Endothelial cell of umbilical vein (primary cell): ENCODE measurements at regions not wholly inside any gene's neighbourhood (a gene's known extent, or its start where the extent isn't known, plus 50 kb on each side); places are given as distances from the start of the nearest gene placed in this dataset.

Source experiments
- BruUV-seq: library from RNA; stranded (reverse); fragments of 400-500 nt; replicated peaks from 2 replicates; lab custom pipeline; 2021; lab: Mats Ljungman, UMichigan
- CTCF ChIA-PET: fragments of 300-600, 350-600 bp; sonication (Branson Sonifier 250); formaldehyde crosslinking; loops from one replicate; lab custom pipeline; 2021; ENCODE audit warnings: antibody characterized with exemption, inconsistent platforms; lab: Charles Lee
- POLR2A ChIA-PET: fragments of 300-600, 350-600 bp; sonication (Branson Sonifier 250); formaldehyde crosslinking; loops from one replicate; lab custom pipeline; 2021; ENCODE audit warnings: antibody characterized with exemption, inconsistent platforms; lab: Charles Lee
- DNase-seq: peaks from one replicate; pipeline ENCODE4 v3.0.0-alpha.2; 2011; ENCODE audit warnings: low read depth, low spot score
- FAIRE-seq: peaks from 2 replicates; lab custom pipeline; 2011; peaks lifted over from hg19 to GRCh38; lab: Jason Lieb, UNC
- H2AFZ ChIP-seq: 2 replicates; pipeline ENCODE4 v1.6.0; 2012; ENCODE audit warnings: low read depth, low read length, control low read depth, inconsistent platforms
- H3K27ac ChIP-seq: 2 replicates; pipeline ENCODE4 v1.5.1; 2011; ENCODE audit warnings: low read depth, mild to moderate bottlenecking, control low read depth, low read length, moderate library complexity; ENCODE audit not compliant: insufficient read depth
- H3K27me3 ChIP-seq, 2 experiments: 2 replicates each; pipeline versions ENCODE4 v1.6.0 to v1.6.1; 2011; ENCODE audit warnings: low read length in 2 of 2, mixed read lengths in 1 of 2; ENCODE audit not compliant: control insufficient read depth in 2 of 2, insufficient read depth in 2 of 2
- H3K36me3 ChIP-seq, 2 experiments: 2 replicates in 1 of 2; 3 replicates in 1 of 2; pipeline ENCODE4 v1.5.1; 2011; ENCODE audit warnings: low read length in 2 of 2, mild to moderate bottlenecking in 1 of 2, moderate library complexity in 1 of 2; ENCODE audit not compliant: control insufficient read depth in 2 of 2, insufficient read depth in 2 of 2; ENCODE audit errors: extremely low read depth in 1 of 2
- H3K4me1 ChIP-seq: 3 replicates; pipeline ENCODE4 v1.5.1; 2011; ENCODE audit warnings: mild to moderate bottlenecking, low read length; ENCODE audit not compliant: control insufficient read depth, insufficient read depth; ENCODE audit errors: extremely low read depth
- H3K4me2 ChIP-seq: 2 replicates; pipeline ENCODE4 v1.6.1; 2011; ENCODE audit warnings: low read length, control low read depth, mixed read lengths; ENCODE audit not compliant: insufficient read depth
- H3K4me3 ChIP-seq, 3 experiments: fragments of 200-600 bp in 1 of 3; sonication (generic), shearing (Covaris generic) in 1 of 3; replicated peaks in 1 of 3; 2 replicates each; pipeline ENCODE4 v1.5.1; 2011 to 2016; ENCODE audit warnings: control low read depth in 3 of 3, low read length in 3 of 3, mild to moderate bottlenecking in 2 of 3, inconsistent platforms in 1 of 3, low read depth in 1 of 3, moderate library complexity in 1 of 3; ENCODE audit not compliant: insufficient read depth in 1 of 3
- H3K79me2 ChIP-seq: 2 replicates; pipeline ENCODE4 v1.6.0; 2012; ENCODE audit warnings: low read length, inconsistent platforms; ENCODE audit not compliant: control insufficient read depth, insufficient read depth
- H3K9ac ChIP-seq: replicated peaks from 2 replicates; pipeline ENCODE3; 2011; ENCODE audit warnings: low read length, control low read depth; ENCODE audit not compliant: insufficient read depth; ENCODE audit errors: extremely low read depth
- H3K9me1 ChIP-seq: replicated peaks from 3 replicates; pipeline ENCODE4 v1.6.0; 2011; ENCODE audit warnings: mild to moderate bottlenecking, low read length; ENCODE audit not compliant: control insufficient read depth, insufficient read depth; ENCODE audit errors: extremely low read depth
- H3K9me3 ChIP-seq: replicated peaks from 2 replicates; pipeline ENCODE4 v1.5.1; 2012; ENCODE audit warnings: low read length, inconsistent platforms; ENCODE audit not compliant: control insufficient read depth, insufficient read depth
- H4K20me1 ChIP-seq: replicated peaks from 2 replicates; pipeline ENCODE3; 2011; ENCODE audit warnings: mild to moderate bottlenecking, low read length; ENCODE audit not compliant: control insufficient read depth, insufficient read depth; ENCODE audit errors: extremely low read depth
- CTCF ChIP-seq, 2 donors: IDR thresholded peaks; 1 replicate in 1 of 2; 2 replicates in 1 of 2; pipeline ENCODE4 v1.5.1; 2011; ENCODE audit warnings: low read length in 2 of 2, mild to moderate bottlenecking in 2 of 2, moderate library complexity in 2 of 2, control low read depth in 1 of 2, inconsistent platforms in 1 of 2, low read depth in 1 of 2; ENCODE audit not compliant: insufficient read depth in 1 of 2; ENCODE audit errors: extremely low read depth in 1 of 2
- EZH2 ChIP-seq: IDR thresholded peaks from 2 replicates; pipeline ENCODE4 v1.6.1; 2012; ENCODE audit warnings: borderline replicate concordance, low read depth, mild to moderate bottlenecking, moderate library complexity, low read length, inconsistent platforms; ENCODE audit not compliant: severe bottlenecking
- FOS ChIP-seq: IDR thresholded peaks from 2 replicates; pipeline ENCODE4 v1.6.1; 2011; ENCODE audit warnings: mild to moderate bottlenecking, low read length, moderate library complexity, borderline replicate concordance; ENCODE audit not compliant: insufficient read depth
- GATA2 ChIP-seq: IDR thresholded peaks from 2 replicates; pipeline ENCODE4 v1.7.0; 2011; ENCODE audit warnings: low read depth, mild to moderate bottlenecking, moderate library complexity, mixed read lengths, low read length; ENCODE audit not compliant: insufficient read length, insufficient read depth
- JUN ChIP-seq: IDR thresholded peaks from 2 replicates; pipeline ENCODE4 v1.6.1; 2011; ENCODE audit warnings: borderline replicate concordance, low read depth; ENCODE audit not compliant: insufficient read length, insufficient read depth
- MAX ChIP-seq: IDR thresholded peaks from 2 replicates; pipeline ENCODE4 v1.6.1; 2011; ENCODE audit not compliant: insufficient read depth, insufficient read length
- MYC ChIP-seq: IDR thresholded peaks from one replicate; pipeline ENCODE4 v1.6.1; 2011; ENCODE audit warnings: mild to moderate bottlenecking, low read depth, low read length
- POLR2A ChIP-seq: IDR thresholded peaks from 2 replicates; pipeline ENCODE4 v1.6.1; 2012; ENCODE audit warnings: low read depth, mild to moderate bottlenecking, control low read depth, low read length
- POLR2AphosphoS5 ChIP-seq: IDR thresholded peaks from 2 replicates; pipeline ENCODE4 v1.6.1; 2012; ENCODE audit warnings: low read depth, mild to moderate bottlenecking, control low read depth, low read length, moderate library complexity; ENCODE audit not compliant: insufficient read depth
- dilution Hi-C: fragments of 300-500 bp; cut with MboI; formaldehyde crosslinking; loops from one replicate; pipeline ENCODE4 v1.15.0; 2019; ENCODE audit warnings: low sequenced_read_pairs; ENCODE audit not compliant: extremely low pct_ligation_motif_present
- intact Hi-C: fragments of 100-400 bp; cut with micrococcal nuclease; formaldehyde crosslinking; loops from one replicate; pipeline ENCODE4 v1.10.0; 2022

GRCh38 chr13:106322628-106323027 is 212.8 kb downstream of the EFNB2 start:
- H4K20me1 ChIP-seq: no peaks in the 10 kb centered on the region
- intact Hi-C loops (no loop called here), dilution Hi-C loops (no loop called here)
- H3K9me3 ChIP-seq: no peaks in the 10 kb centered on the region
- H3K4me2 ChIP-seq: no peak overlapping the region
- H3K27ac ChIP-seq: no peak overlapping the region
- no peaks in the 10 kb centered on the region for H3K36me3 ChIP-seq
- H3K9me1 ChIP-seq: no peaks in the 10 kb centered on the region
- DNase-seq (no peak), FAIRE-seq (no peak)
- no peaks in the 10 kb centered on the region for H3K27me3 ChIP-seq
- no peaks in the 10 kb centered on the region for H3K79me2 ChIP-seq
- no peak overlapping the region for H3K9ac ChIP-seq
- POLR2A ChIA-PET: no interaction called here
- BruUV-seq: no TSS peak
- H2AFZ ChIP-seq: no peak overlapping the region
- CTCF ChIA-PET: no interaction called here
- TF ChIP-seq JUN: no peak
- TF ChIP-seq GATA2: no peak
- TF ChIP-seq MAX: no peak
- no peak for TF ChIP-seq FOS
- no peak for TF ChIP-seq POLR2A
- no peak for TF ChIP-seq POLR2AphosphoS5
- TF ChIP-seq MYC: no peak
- no peak for TF ChIP-seq EZH2
- no peak for TF ChIP-seq CTCF (IDR thresholded peaks at IDR 0.05; ENCODE audit: extremely low read depth in 1 of 2, insufficient read depth in 1 of 2, low read depth in 1 of 2, low read length in 2 of 2)
- H3K4me1 ChIP-seq: peaks cover 20% of the 10 kb centered on the region
- no peak overlapping the region for H3K4me3 ChIP-seq
